ENCODE measurements at regions not wholly inside any gene's neighbourhood (a gene's known extent, or its start where the extent isn't known, plus 50 kb on each side); places are given as distances from the start of the nearest gene placed in this dataset.

DNA sequence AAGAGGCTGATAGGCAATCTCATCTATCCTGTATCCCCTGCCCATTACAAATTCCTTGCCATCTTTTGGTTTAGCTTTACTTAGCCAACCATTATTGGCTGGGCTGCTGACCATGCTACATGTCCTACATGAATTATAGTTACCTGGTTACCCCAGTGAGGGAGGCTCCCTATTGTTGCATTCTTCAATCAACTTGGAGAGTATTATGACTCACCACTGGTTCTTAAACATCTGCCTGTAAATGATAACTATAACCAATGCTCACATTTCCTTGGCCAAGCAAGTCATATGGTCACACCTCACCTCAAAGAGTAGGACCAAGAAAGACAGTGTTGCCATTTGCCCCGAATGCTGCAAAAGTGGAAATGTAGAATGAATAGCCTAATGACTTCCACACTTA lies 297.6 kb downstream of the IL15 start:
- no peak overlapping the region for H3K27ac Mint-ChIP-seq
- DNase-seq (ENCODE audit: low spot score in 2 of 2, unreplicated experiment in 2 of 2): no peak
- peaks cover 35% of the 10 kb centered on the region for H3K9me3 Mint-ChIP-seq
- H3K4me3 Mint-ChIP-seq: no peak overlapping the region
- TF ChIP-seq, protein P1, sequence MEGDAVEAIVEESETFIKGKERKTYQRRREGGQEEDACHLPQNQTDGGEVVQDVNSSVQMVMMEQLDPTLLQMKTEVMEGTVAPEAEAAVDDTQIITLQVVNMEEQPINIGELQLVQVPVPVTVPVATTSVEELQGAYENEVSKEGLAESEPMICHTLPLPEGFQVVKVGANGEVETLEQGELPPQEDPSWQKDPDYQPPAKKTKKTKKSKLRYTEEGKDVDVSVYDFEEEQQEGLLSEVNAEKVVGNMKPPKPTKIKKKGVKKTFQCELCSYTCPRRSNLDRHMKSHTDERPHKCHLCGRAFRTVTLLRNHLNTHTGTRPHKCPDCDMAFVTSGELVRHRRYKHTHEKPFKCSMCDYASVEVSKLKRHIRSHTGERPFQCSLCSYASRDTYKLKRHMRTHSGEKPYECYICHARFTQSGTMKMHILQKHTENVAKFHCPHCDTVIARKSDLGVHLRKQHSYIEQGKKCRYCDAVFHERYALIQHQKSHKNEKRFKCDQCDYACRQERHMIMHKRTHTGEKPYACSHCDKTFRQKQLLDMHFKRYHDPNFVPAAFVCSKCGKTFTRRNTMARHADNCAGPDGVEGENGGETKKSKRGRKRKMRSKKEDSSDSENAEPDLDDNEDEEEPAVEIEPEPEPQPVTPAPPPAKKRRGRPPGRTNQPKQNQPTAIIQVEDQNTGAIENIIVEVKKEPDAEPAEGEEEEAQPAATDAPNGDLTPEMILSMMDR (IDR thresholded peaks at IDR 0.05; ENCODE audit: unreplicated experiment): no peak
- no peaks in the 10 kb centered on the region for H3K4me1 Mint-ChIP-seq
- H3K27me3 Mint-ChIP-seq (ENCODE audit: low read depth): no peaks in the 10 kb centered on the region
- H3K36me3 Mint-ChIP-seq: peaks cover 10% of the 10 kb centered on the region

GRCh38 chr4:141955696-141956095 lies 319.3 kb downstream of the IL15 start:
- Mint-ChIP-seq H3K4me1 (peaks cover 12% of the 10 kb centered on the region), H3K27me3 (ENCODE audit: low read depth) (no peaks in the 10 kb centered on the region), H3K36me3 (no peaks in the 10 kb centered on the region), H3K4me3 (no peak overlapping the region), H3K9me3 (peaks cover 35% of the 10 kb centered on the region), H3K27ac (no peak overlapping the region)
- DNase-seq (ENCODE audit: low spot score in 2 of 2, unreplicated experiment in 2 of 2): no peak
- TF ChIP-seq, protein P1 (IDR thresholded peaks at IDR 0.05; ENCODE audit: unreplicated experiment): no peak

- Mint-ChIP-seq H3K36me3 (no peaks in the 10 kb centered on the region), H3K27me3 (ENCODE audit: low read depth) (no peaks in the 10 kb centered on the region), H3K9me3 (peaks cover 18% of the 10 kb centered on the region), H3K4me1 (peaks cover 12% of the 10 kb centered on the region), H3K4me3 (no peak overlapping the region), H3K27ac (no peak overlapping the region)
- no peak for DNase-seq (ENCODE audit: low spot score in 2 of 2, unreplicated experiment in 2 of 2)
- TF ChIP-seq, protein P1 (IDR thresholded peaks at IDR 0.05; ENCODE audit: unreplicated experiment): no peak
These were observed 321.0 kb downstream of the IL15 start for GRCh38 chr4:141957416-141957815.

DNA sequence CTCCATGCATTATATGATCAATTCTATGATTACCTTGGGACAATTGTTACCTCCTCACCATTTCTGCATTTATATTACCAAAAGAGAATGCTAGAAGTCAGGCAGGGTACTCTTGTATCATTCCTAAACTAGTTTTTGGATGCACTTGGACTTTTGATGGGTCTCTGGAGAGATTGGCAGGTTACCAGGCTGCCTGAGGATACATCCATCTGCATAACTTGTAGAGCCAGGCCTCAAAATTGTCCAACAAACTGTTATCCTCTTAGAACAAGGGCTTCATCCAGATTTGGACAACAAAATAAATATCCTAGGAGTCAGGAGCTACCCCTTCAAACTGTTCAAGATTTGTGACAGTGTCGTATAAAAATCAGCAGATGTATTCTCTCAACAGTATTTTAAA lies 326.1 kb downstream of the IL15 start:
- TF ChIP-seq, protein P1 (IDR thresholded peaks at IDR 0.05; ENCODE audit: unreplicated experiment): no peak
- peaks cover 6% of the 10 kb centered on the region for H3K36me3 Mint-ChIP-seq
- H3K27me3 Mint-ChIP-seq (ENCODE audit: low read depth): no peaks in the 10 kb centered on the region
- peaks cover 17% of the 10 kb centered on the region for H3K9me3 Mint-ChIP-seq
- peaks cover 12% of the 10 kb centered on the region for H3K4me1 Mint-ChIP-seq
- no peak for DNase-seq (ENCODE audit: low spot score in 2 of 2, unreplicated experiment in 2 of 2)
- H3K27ac Mint-ChIP-seq: no peak overlapping the region
- no peak overlapping the region for H3K4me3 Mint-ChIP-seq

- Mint-ChIP-seq H3K27ac (no peak overlapping the region), H3K9me3 (peaks cover 67% of the 10 kb centered on the region), H3K4me3 (no peak overlapping the region), H3K36me3 (peaks cover 5% of the 10 kb centered on the region), H3K27me3 (ENCODE audit: low read depth) (no peaks in the 10 kb centered on the region), H3K4me1 (no peaks in the 10 kb centered on the region)
- TF ChIP-seq, protein P1 (IDR thresholded peaks at IDR 0.05; ENCODE audit: unreplicated experiment): no peak
- no peak for DNase-seq (ENCODE audit: low spot score in 2 of 2, unreplicated experiment in 2 of 2)
These were observed 335.5 kb downstream of the IL15 start for GRCh38 chr4:141971869-141972268.

DNA sequence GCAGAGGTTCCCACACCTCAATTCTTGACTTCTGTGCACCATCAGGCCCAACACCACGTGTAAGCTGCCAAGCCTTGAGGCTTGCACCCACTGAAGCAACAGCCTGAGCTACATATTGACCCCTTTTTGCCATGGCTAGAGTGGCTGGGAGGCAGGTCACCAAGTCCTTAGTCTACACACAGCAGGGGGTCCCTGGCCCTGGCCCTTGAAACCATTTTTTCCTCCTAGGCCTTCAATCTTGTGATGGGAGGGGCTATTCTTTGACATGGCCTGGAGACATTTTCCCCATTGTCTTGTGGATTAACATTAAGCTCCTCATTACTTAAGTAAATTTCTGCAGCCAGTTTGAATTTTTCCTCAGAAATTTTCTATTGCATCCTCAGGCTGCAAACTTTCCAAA lies 336.6 kb downstream of the IL15 start:
- no peak for DNase-seq (ENCODE audit: low spot score in 2 of 2, unreplicated experiment in 2 of 2)

More for the DNA sequence above, 336.6 kb downstream of the IL15 start:
- H3K27ac Mint-ChIP-seq: no peak overlapping the region
- H3K4me3 Mint-ChIP-seq: no peak overlapping the region
- TF ChIP-seq, protein P1 (IDR thresholded peaks at IDR 0.05; ENCODE audit: unreplicated experiment): no peak
- no peaks in the 10 kb centered on the region for H3K27me3 Mint-ChIP-seq (ENCODE audit: low read depth)
- H3K4me1 Mint-ChIP-seq: no peaks in the 10 kb centered on the region
- peaks cover 1% of the 10 kb centered on the region for H3K36me3 Mint-ChIP-seq
- H3K9me3 Mint-ChIP-seq: peaks cover 58% of the 10 kb centered on the region

Data from mesothelial cell of epicardium (in vitro differentiated cells).